ENCODE measurements at regions not wholly inside any gene's neighbourhood (a gene's known extent, or its start where the extent isn't known, plus 50 kb on each side); places are given as distances from the start of the nearest gene placed in this dataset.

- H3K4me1 ChIP-seq (ENCODE audit: control insufficient read depth, extremely low read depth, insufficient read depth, low read length): no peaks in the 10 kb centered on the region
- dilution Hi-C loops (cut with MboI; ENCODE audit: extremely low pct_ligation_motif_present, low sequenced_read_pairs): no loop called here
- BruUV-seq (replicated peaks): no TSS peak
- H3K27me3 ChIP-seq (ENCODE audit: control insufficient read depth in 2 of 2, insufficient read depth in 2 of 2, low read length in 2 of 2): no peaks in the 10 kb centered on the region
- intact Hi-C loops (cut with micrococcal nuclease): no loop called here
- no peaks in the 10 kb centered on the region for H3K9me3 ChIP-seq (replicated peaks; ENCODE audit: control insufficient read depth, insufficient read depth, low read length)
- FAIRE-seq: no peak
- no peak for DNase-seq (ENCODE audit: low read depth, low spot score)
- no peak overlapping the region for H3K27ac ChIP-seq (ENCODE audit: insufficient read depth, low read depth, low read length)
- H3K9me1 ChIP-seq (replicated peaks; ENCODE audit: control insufficient read depth, extremely low read depth, insufficient read depth, low read length): no peaks in the 10 kb centered on the region
- ChIA-PET CTCF (no interaction called here), POLR2A (no interaction called here)
- H3K79me2 ChIP-seq (ENCODE audit: control insufficient read depth, insufficient read depth, low read length): no peaks in the 10 kb centered on the region
- H3K4me3 ChIP-seq (replicated peaks in 1 of 3; ENCODE audit: insufficient read depth in 1 of 3, low read depth in 1 of 3, low read length in 3 of 3): no peak overlapping the region
- no peaks in the 10 kb centered on the region for H3K36me3 ChIP-seq (ENCODE audit: control insufficient read depth in 2 of 2, extremely low read depth in 1 of 2, insufficient read depth in 2 of 2, low read length in 2 of 2)
- H3K4me2 ChIP-seq (ENCODE audit: insufficient read depth, low read length): no peak overlapping the region
- TF ChIP-seq MYC (IDR thresholded peaks at IDR 0.05; ENCODE audit: low read depth, low read length) (no peak), EZH2 (IDR thresholded peaks at IDR 0.05; ENCODE audit: borderline replicate concordance, low read depth, low read length, severe bottlenecking) (no peak), CTCF (IDR thresholded peaks at IDR 0.05; ENCODE audit: extremely low read depth in 1 of 2, insufficient read depth in 1 of 2, low read depth in 1 of 2, low read length in 2 of 2) (no peak), POLR2A (IDR thresholded peaks at IDR 0.05; ENCODE audit: low read depth, low read length) (no peak), JUN (IDR thresholded peaks at IDR 0.05; ENCODE audit: borderline replicate concordance, insufficient read depth, insufficient read length, low read depth) (no peak), FOS (IDR thresholded peaks at IDR 0.05; ENCODE audit: borderline replicate concordance, insufficient read depth, low read length) (no peak), MAX (IDR thresholded peaks at IDR 0.05; ENCODE audit: insufficient read depth, insufficient read length) (no peak), POLR2AphosphoS5 (IDR thresholded peaks at IDR 0.05; ENCODE audit: insufficient read depth, low read depth, low read length) (no peak), GATA2 (IDR thresholded peaks at IDR 0.05; ENCODE audit: insufficient read depth, insufficient read length, low read depth, low read length) (no peak)
- no peaks in the 10 kb centered on the region for H4K20me1 ChIP-seq (replicated peaks; ENCODE audit: control insufficient read depth, extremely low read depth, insufficient read depth, low read length)
- no peak overlapping the region for H2AFZ ChIP-seq (ENCODE audit: low read depth, low read length)
- no peak overlapping the region for H3K9ac ChIP-seq (replicated peaks; ENCODE audit: extremely low read depth, insufficient read depth, low read length)
Measured at GRCh38 chr15:97627634-97628033, 332.9 kb upstream of the ARRDC4 start.

Data from endothelial cell of umbilical vein (primary cell).